B cell (primary cell): ENCODE measurements at regions not wholly inside any gene's neighbourhood (a gene's known extent, or its start where the extent isn't known, plus 50 kb on each side); places are given as distances from the start of the nearest gene placed in this dataset.

Source experiments
- CTCF ChIP-seq: fragments of 200-600 bp; IDR thresholded peaks from one replicate; pipeline ENCODE4 v1.8.0; 2022; ENCODE audit warnings: antibody characterized with exemption, mild to moderate bottlenecking
- EZH2 ChIP-seq: IDR thresholded peaks from 2 replicates; pipeline ENCODE4 v1.6.1; 2012; ENCODE audit warnings: borderline replicate concordance, low read depth, mild to moderate bottlenecking, moderate library complexity, low read length; ENCODE audit not compliant: insufficient read depth, poor library complexity, severe bottlenecking

GRCh38 chr16:52005551-52005950 lies 541.4 kb downstream of the TOX3 start:
- TF ChIP-seq CTCF (no peak), EZH2 (no peak)
